PC-3 (cell line): ENCODE measurements at regions not wholly inside any gene's neighbourhood (a gene's known extent, or its start where the extent isn't known, plus 50 kb on each side); places are given as distances from the start of the nearest gene placed in this dataset.
"Not testable (repeated sequence)": the region's sequence is repeated elsewhere in the genome, so short reads cannot be mapped to it uniquely, and the experiment has no call there.

Experiments
- ATAC-seq: fragments of 200-7000 bp; cut with Tn5 transposase; 2 replicates; pipeline ENCODE4 v1.9.1; 2020; ENCODE audit warnings: mild to moderate bottlenecking, moderate library complexity
- BruUV-seq: library from RNA; stranded (reverse); fragments of 400-500 nt; replicated peaks from 2 replicates; lab custom pipeline; 2021; lab: Mats Ljungman, UMichigan
- CTCF ChIA-PET: fragments of 300-600 bp; sonication (Branson Sonifier 250); formaldehyde crosslinking; loops from one replicate; lab custom pipeline; 2022; ENCODE audit warnings: antibody characterized with exemption; lab: Charles Lee
- POLR2A ChIA-PET: fragments of 300-600 bp; sonication (Branson Sonifier 250); formaldehyde crosslinking; loops from one replicate; lab custom pipeline; 2022; ENCODE audit warnings: antibody characterized with exemption; ENCODE audit not compliant: unreplicated experiment; lab: Charles Lee
- DNase-seq: peaks from one replicate; pipeline ENCODE4 v3.0.0-alpha.2; 2015
- H2AFZ ChIP-seq: fragments of 300-600 bp; sonication (generic); 2 replicates; pipeline ENCODE4 v1.6.0; 2016; ENCODE audit warnings: antibody characterized with exemption, low read length
- H3F3A ChIP-seq: fragments of 300-600 bp; sonication (generic); one replicate; pipeline ENCODE4 v1.6.0; 2017; ENCODE audit warnings: antibody characterized with exemption, low read length, control low read depth, mild to moderate bottlenecking; ENCODE audit not compliant: unreplicated experiment
- H3K27ac ChIP-seq: fragments of 300-600 bp; sonication (generic); 2 replicates; pipeline ENCODE4 v1.5.1; 2016; ENCODE audit warnings: mild to moderate bottlenecking, low read length
- H3K27me3 ChIP-seq: fragments of 300-600 bp; sonication (generic); 2 replicates; pipeline ENCODE4 v1.6.1; 2016; ENCODE audit warnings: low read length, mixed read lengths
- H3K36me3 ChIP-seq: fragments of 300-600 bp; sonication (generic); 2 replicates; pipeline ENCODE4 v1.6.1; 2016; ENCODE audit warnings: low read depth, mixed run types, low read length, mixed read lengths
- H3K4me1 ChIP-seq: fragments of 300-600 bp; sonication (generic); 2 replicates; pipeline ENCODE4 v1.5.1; 2016; ENCODE audit warnings: low read length; ENCODE audit not compliant: insufficient read depth
- H3K4me2 ChIP-seq: fragments of 300-600 bp; sonication (generic); 2 replicates; pipeline ENCODE4 v1.6.0; 2016; ENCODE audit warnings: low read length
- H3K4me3 ChIP-seq: fragments of 300-600 bp; sonication (generic); 2 replicates; pipeline ENCODE4 v1.5.1; 2016; ENCODE audit warnings: mild to moderate bottlenecking, low read length, mixed read lengths
- H3K79me2 ChIP-seq: fragments of 300-600 bp; sonication (generic); 2 replicates; pipeline ENCODE4 v1.6.1; 2017; ENCODE audit warnings: low read length, mixed read lengths
- H3K9ac ChIP-seq: fragments of 300-600 bp; sonication (generic); 2 replicates; pipeline ENCODE4 v1.6.0; 2016; ENCODE audit warnings: mild to moderate bottlenecking, low read length
- H3K9me2 ChIP-seq: fragments of 300-600 bp; sonication (generic); replicated peaks from 2 replicates; pipeline ENCODE4 v1.6.1; 2016; ENCODE audit warnings: mixed run types, low read length, mixed read lengths
- H3K9me3 ChIP-seq: fragments of 300-600 bp; sonication (generic); 2 replicates; pipeline ENCODE4 v1.6.1; 2016; ENCODE audit warnings: low read length, mixed read lengths
- H4K20me1 ChIP-seq: fragments of 300-600 bp; sonication (generic); 2 replicates; pipeline ENCODE4 v1.6.1; 2016; ENCODE audit warnings: low read length, mixed read lengths
- CTCF ChIP-seq: fragments of 300-600 bp; sonication (generic); conservative IDR thresholded peaks from 2 replicates; pipeline ENCODE4 v1.5.1; 2017; ENCODE audit warnings: antibody characterized with exemption, low read depth, mild to moderate bottlenecking, low read length
- EZH2 ChIP-seq: fragments of 300-600 bp; sonication (generic); IDR thresholded peaks from one replicate; pipeline ENCODE4 v1.6.1; 2017; ENCODE audit warnings: antibody characterized with exemption, mild to moderate bottlenecking, low read length; ENCODE audit not compliant: unreplicated experiment
- EZH2phosphoT487 ChIP-seq: fragments of 300-600 bp; sonication (generic); IDR thresholded peaks from 2 replicates; pipeline ENCODE4 v1.6.1; 2018; ENCODE audit warnings: mild to moderate bottlenecking, antibody characterized with exemption, low read length, borderline replicate concordance
- intact Hi-C: fragments of 100-400 bp; cut with micrococcal nuclease; formaldehyde crosslinking; loops from 2 replicates; pipeline ENCODE4 v1.9.0; 2023

DNA sequence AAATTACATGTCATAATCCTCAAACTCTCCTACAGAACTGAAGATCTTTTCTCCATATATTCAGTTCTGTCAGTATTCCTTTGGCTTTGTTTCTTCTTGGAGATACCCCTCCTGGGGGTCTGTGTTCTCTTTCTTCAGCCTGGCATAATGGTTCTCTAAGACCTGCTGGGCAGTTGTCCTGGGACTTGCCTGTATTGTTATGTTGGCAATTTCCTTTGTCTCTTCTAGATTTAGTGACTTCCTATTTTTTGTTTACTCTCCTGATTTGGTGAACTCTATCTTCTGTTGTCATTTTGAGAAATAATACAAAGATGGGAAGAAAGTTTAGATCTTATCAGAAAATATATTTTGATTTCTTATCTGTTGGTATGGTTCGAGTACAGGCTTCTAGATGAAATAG, 127.8 kb downstream of the GOSR1 start:
- no peak for TF ChIP-seq EZH2
- no peak for TF ChIP-seq EZH2phosphoT487
- TF ChIP-seq CTCF = no peak
- BruUV-seq = no TSS peak
- ChIA-PET CTCF (no interaction called here), POLR2A (no interaction called here)
- intact Hi-C loops = no loop called here
- H3K36me3 ChIP-seq = no peaks in the 10 kb centered on the region
- H3K79me2 ChIP-seq = peaks cover 60% of the 10 kb centered on the region
- H3K9me3 ChIP-seq = no peaks in the 10 kb centered on the region
- DNase-seq = no peak
- no peak overlapping the region for H3K4me3 ChIP-seq
- H3F3A ChIP-seq = no peaks in the 10 kb centered on the region
- no peak overlapping the region for H3K27ac ChIP-seq
- no peak for ATAC-seq
- H3K4me1 ChIP-seq = no peaks in the 10 kb centered on the region
- H3K27me3 ChIP-seq = no peaks in the 10 kb centered on the region
- H2AFZ ChIP-seq = no peak overlapping the region
- H4K20me1 ChIP-seq = no peaks in the 10 kb centered on the region
- no peak overlapping the region for H3K9ac ChIP-seq
- H3K9me2 ChIP-seq = no peaks in the 10 kb centered on the region
- H3K4me2 ChIP-seq = no peak overlapping the region

DNA sequence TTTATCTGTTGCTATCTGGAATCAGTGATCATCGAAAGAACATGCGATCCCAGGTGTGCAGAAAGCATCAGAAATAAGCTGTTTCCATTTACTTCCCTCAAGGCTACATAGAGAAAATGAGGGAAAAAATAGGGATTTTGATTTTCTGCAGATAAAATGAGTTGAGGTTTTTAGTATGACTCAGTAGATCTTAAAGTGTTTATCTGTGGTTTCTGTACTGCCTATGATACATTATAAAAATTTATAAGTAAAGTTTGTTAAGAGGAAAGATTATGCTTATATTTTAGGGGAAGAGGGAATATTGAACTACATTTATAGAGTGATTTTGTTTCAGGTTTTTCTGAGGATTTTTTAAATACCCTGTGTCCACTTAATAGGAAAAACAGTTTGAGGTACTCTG, 125.2 kb downstream of the GOSR1 start:
- H3K9ac ChIP-seq, H3K4me1 ChIP-seq, H3K36me3 ChIP-seq, H3F3A ChIP-seq, H3K27ac ChIP-seq, H3K27me3 ChIP-seq, H3K9me3 ChIP-seq, BruUV-seq, H3K9me2 ChIP-seq, intact Hi-C loops, POLR2A ChIA-PET, H4K20me1 ChIP-seq, DNase-seq, ATAC-seq, H2AFZ ChIP-seq, CTCF ChIA-PET: not testable (repeated sequence)
- Histone ChIP-seq H3K4me3 (peak overlapping the region; percentile 90), H3K79me2 (peaks cover 59% of the 10 kb centered on the region), H3K4me2 (peak overlapping the region; percentile 88)

DNA sequence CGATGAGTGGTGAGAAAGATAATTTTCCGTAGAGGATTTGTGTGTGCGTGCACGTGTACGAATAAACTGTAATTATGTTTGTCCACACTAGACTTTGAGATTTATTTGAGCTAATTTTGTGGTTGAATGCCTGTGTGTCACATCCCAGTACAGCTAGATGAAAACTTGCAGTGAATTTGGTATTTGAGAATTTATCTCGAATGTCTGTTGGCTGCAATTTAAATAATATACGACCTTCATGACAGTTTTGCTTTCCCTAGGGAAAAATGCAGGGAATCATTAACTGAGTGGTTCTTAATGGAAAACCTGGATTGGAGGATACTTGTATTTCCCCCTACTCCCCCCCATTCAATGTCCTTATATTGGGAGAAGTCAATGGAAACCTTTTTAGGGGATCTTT, 124.8 kb downstream of the GOSR1 start:
- H3K4me3 ChIP-seq = peak overlapping the region; percentile 90
- ATAC-seq, H3F3A ChIP-seq, H3K4me1 ChIP-seq, H4K20me1 ChIP-seq, intact Hi-C loops, H3K9ac ChIP-seq, BruUV-seq, H3K36me3 ChIP-seq, H3K27me3 ChIP-seq, CTCF ChIA-PET, H3K9me3 ChIP-seq, H2AFZ ChIP-seq, DNase-seq, H3K9me2 ChIP-seq, H3K27ac ChIP-seq: not testable (repeated sequence)
- peak overlapping the region; percentile 88 for H3K4me2 ChIP-seq
- peaks cover 55% of the 10 kb centered on the region for H3K79me2 ChIP-seq
- POLR2A ChIA-PET = interaction anchor here (0.5 kb wide), 1 partner anchor 87 kb away, joined by 6 read pairs; no protein-coding TSS in a partner anchor
